Sigmoid colon (tissue), 4 donors: ENCODE measurements at regions not wholly inside any gene's neighbourhood (a gene's known extent, or its start where the extent isn't known, plus 50 kb on each side); places are given as distances from the start of the nearest gene placed in this dataset.

Source experiments
- CTCF ChIP-seq, 4 experiments: fragments of 450-650 bp in 3 of 4; fragments of 200-600 bp in 1 of 4; IDR thresholded peaks; one replicate each; pipeline ENCODE4 v1.5.1; 2016 to 2019; ENCODE audit warnings: antibody characterized with exemption in 4 of 4, mild to moderate bottlenecking in 3 of 4, moderate library complexity in 2 of 4
- EP300 ChIP-seq, 4 donors: sonication (generic); formaldehyde crosslinking; IDR thresholded peaks; one replicate each; pipeline ENCODE4 v1.6.1; 2017; ENCODE audit warnings: antibody characterized with exemption in 4 of 4
- POLR2AphosphoS5 ChIP-seq, 4 donors: sonication (generic); formaldehyde crosslinking; IDR thresholded peaks; one replicate each; pipeline ENCODE4 v1.6.1; 2017; ENCODE audit warnings: antibody characterized with exemption in 4 of 4

- no peak for TF ChIP-seq CTCF (IDR thresholded peaks at IDR 0.05)
- TF ChIP-seq EP300 (IDR thresholded peaks at IDR 0.05): no peak
- no peak for TF ChIP-seq POLR2AphosphoS5 (IDR thresholded peaks at IDR 0.05)
Measured at GRCh38 chr3:102348904-102349303, 85.9 kb upstream of the ZPLD1 start.
